ENCODE measurements at regions not wholly inside any gene's neighbourhood (a gene's known extent, or its start where the extent isn't known, plus 50 kb on each side); places are given as distances from the start of the nearest gene placed in this dataset.

DNA sequence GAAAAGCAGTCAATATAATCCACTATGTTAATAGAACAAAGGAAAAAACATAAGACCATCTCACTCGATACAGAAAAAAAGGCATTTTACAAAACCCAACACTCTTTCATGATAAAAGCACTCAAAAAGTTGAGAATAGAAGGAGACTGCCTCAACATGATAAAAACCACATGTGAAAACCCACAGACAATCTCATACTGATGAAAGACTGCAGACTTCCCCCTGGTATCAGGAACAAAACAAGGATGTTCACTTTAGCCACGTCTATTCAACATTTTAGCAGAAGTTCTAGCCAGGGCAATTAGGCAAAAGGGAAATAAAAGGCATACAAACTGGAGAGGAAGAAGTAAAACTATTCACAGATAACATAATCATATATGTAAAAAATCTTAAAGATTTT is 285.9 kb downstream of the EIPR1 start:
- TF ChIP-seq TARDBP (IDR thresholded peaks at IDR 0.05) (no peak), CTBP1 (IDR thresholded peaks at IDR 0.05; ENCODE audit: borderline replicate concordance) (no peak), CBFB (CRISPR knock-in tag; IDR thresholded peaks at IDR 0.05) (no peak), ZKSCAN1 (IDR thresholded peaks at IDR 0.05; ENCODE audit: low read depth, low read length) (no peak), SMARCA4 (IDR thresholded peaks at IDR 0.05) (no peak), SIN3A (IDR thresholded peaks at IDR 0.05; ENCODE audit: borderline replicate concordance in 2 of 2, control insufficient read depth in 1 of 2, low read depth in 2 of 2, low read length in 2 of 2) (no peak), FOXM1 (IDR thresholded peaks at IDR 0.05; ENCODE audit: low read depth) (no peak), FOXM1 (CRISPR knock-in tag; IDR thresholded peaks at IDR 0.05; ENCODE audit: low read depth) (no peak), POLR2AphosphoS5 (IDR thresholded peaks at IDR 0.05; ENCODE audit: control insufficient read depth, insufficient read depth, low read depth, low read length) (no peak), SP2 (IDR thresholded peaks at IDR 0.05; ENCODE audit: extremely low read depth, low read depth, low read length, poor library complexity, severe bottlenecking) (no peak), SPI1 (IDR thresholded peaks at IDR 0.05; ENCODE audit: borderline replicate concordance, low read depth, low read length) (no peak), SMC3 (conservative IDR thresholded peaks at IDR 0.05; ENCODE audit: insufficient read depth, low read depth, low read length) (no peak), EHMT2 (IDR thresholded peaks at IDR 0.05) (no peak)
- TF ChIP-seq, protein P1, sequence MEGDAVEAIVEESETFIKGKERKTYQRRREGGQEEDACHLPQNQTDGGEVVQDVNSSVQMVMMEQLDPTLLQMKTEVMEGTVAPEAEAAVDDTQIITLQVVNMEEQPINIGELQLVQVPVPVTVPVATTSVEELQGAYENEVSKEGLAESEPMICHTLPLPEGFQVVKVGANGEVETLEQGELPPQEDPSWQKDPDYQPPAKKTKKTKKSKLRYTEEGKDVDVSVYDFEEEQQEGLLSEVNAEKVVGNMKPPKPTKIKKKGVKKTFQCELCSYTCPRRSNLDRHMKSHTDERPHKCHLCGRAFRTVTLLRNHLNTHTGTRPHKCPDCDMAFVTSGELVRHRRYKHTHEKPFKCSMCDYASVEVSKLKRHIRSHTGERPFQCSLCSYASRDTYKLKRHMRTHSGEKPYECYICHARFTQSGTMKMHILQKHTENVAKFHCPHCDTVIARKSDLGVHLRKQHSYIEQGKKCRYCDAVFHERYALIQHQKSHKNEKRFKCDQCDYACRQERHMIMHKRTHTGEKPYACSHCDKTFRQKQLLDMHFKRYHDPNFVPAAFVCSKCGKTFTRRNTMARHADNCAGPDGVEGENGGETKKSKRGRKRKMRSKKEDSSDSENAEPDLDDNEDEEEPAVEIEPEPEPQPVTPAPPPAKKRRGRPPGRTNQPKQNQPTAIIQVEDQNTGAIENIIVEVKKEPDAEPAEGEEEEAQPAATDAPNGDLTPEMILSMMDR (IDR thresholded peaks at IDR 0.05 in 2 of 3, conservative IDR thresholded peaks at IDR 0.05 in 1 of 3; ENCODE audit: insufficient read depth in 2 of 3, low read depth in 1 of 3, low read length in 3 of 3) = no peak
- TF ChIP-seq, protein P2, sequence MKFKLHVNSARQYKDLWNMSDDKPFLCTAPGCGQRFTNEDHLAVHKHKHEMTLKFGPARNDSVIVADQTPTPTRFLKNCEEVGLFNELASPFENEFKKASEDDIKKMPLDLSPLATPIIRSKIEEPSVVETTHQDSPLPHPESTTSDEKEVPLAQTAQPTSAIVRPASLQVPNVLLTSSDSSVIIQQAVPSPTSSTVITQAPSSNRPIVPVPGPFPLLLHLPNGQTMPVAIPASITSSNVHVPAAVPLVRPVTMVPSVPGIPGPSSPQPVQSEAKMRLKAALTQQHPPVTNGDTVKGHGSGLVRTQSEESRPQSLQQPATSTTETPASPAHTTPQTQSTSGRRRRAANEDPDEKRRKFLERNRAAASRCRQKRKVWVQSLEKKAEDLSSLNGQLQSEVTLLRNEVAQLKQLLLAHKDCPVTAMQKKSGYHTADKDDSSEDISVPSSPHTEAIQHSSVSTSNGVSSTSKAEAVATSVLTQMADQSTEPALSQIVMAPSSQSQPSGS (CRISPR knock-in tag; IDR thresholded peaks at IDR 0.05) = no peak

Data from K562 (cell line).